ENCODE measurements at regions not wholly inside any gene's neighbourhood (a gene's known extent, or its start where the extent isn't known, plus 50 kb on each side); places are given as distances from the start of the nearest gene placed in this dataset.

- Histone ChIP-seq H3K4me1 (no peaks in the 10 kb centered on the region), H3K4me3 (no peak overlapping the region), H3K27ac (no peak overlapping the region), H3K9me3 (no peaks in the 10 kb centered on the region), H3K36me3 (no peaks in the 10 kb centered on the region), H3K27me3 (no peaks in the 10 kb centered on the region)
- ATAC-seq (peak; percentile 50), DNase-seq (peak in 2 of 4 donors; percentile 83 to 86)
- intact Hi-C loops (cut with DNase I): loop anchor here in 1 of 2 donors (10.0 kb wide), 1 partner anchor 1166 kb away; no protein-coding TSS in a partner anchor
- no peak for TF ChIP-seq CTCF (IDR thresholded peaks at IDR 0.05)
Observed at GRCh38 chr7:47080816-47081215, 501.1 kb downstream of the TNS3 start.

- DNase-seq (no peak), ATAC-seq (no peak)
- H3K4me3 ChIP-seq: no peak overlapping the region
- H3K27me3 ChIP-seq: no peaks in the 10 kb centered on the region
- intact Hi-C loops (cut with DNase I): no loop called here
- H3K4me1 ChIP-seq: peaks cover 0 to 6% of the 10 kb centered on the region in 2 donors
- no peak overlapping the region for H3K27ac ChIP-seq
- H3K36me3 ChIP-seq: no peaks in the 10 kb centered on the region
- TF ChIP-seq CTCF (IDR thresholded peaks at IDR 0.05): no peak
- no peaks in the 10 kb centered on the region for H3K9me3 ChIP-seq
Observed at GRCh38 chr7:47078241-47078640, 503.7 kb downstream of the TNS3 start.

- no peaks in the 10 kb centered on the region for H3K27me3 ChIP-seq
- no peak overlapping the region for H3K27ac ChIP-seq
- H3K36me3 ChIP-seq: no peaks in the 10 kb centered on the region
- intact Hi-C loops (cut with DNase I): no loop called here
- H3K4me3 ChIP-seq: no peak overlapping the region
- peak in 2 of 4 donors; percentile 37 to 42 for DNase-seq
- ATAC-seq: peak; percentile 40
- TF ChIP-seq CTCF (IDR thresholded peaks at IDR 0.05): no peak
- H3K4me1 ChIP-seq: peaks cover 0 to 6% of the 10 kb centered on the region in 2 donors
- H3K9me3 ChIP-seq: no peaks in the 10 kb centered on the region
Observed at GRCh38 chr7:47074702-47075153, 507.2 kb downstream of the TNS3 start.

DNA sequence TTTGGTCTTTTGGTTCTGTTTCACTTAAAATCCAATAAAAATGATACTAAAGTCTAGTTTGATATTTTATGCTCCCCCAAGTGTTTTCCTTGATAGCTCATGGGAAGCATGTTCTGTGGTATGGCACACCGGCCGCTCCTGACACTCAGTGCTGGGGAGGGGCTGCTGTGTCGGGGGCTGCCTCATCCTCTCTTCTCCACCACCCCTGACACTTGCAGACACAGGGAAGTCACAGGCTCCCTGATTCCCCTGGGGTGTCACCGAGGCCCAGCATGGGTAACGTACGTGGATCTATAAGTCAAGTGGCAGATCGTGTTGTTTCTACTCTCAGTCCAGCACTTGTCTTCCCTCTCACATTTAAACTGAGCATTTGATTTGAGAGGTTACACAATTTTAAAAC, 508.6 kb downstream of the TNS3 start:
- DNase-seq (no peak), ATAC-seq (no peak)
- H3K27me3 ChIP-seq: no peaks in the 10 kb centered on the region
- H3K27ac ChIP-seq: no peak overlapping the region
- TF ChIP-seq CTCF (IDR thresholded peaks at IDR 0.05): no peak
- peaks cover 0 to 6% of the 10 kb centered on the region in 2 donors for H3K4me1 ChIP-seq
- no peaks in the 10 kb centered on the region for H3K9me3 ChIP-seq
- intact Hi-C loops (cut with DNase I): no loop called here
- no peak overlapping the region for H3K4me3 ChIP-seq
- H3K36me3 ChIP-seq: no peaks in the 10 kb centered on the region

DNA sequence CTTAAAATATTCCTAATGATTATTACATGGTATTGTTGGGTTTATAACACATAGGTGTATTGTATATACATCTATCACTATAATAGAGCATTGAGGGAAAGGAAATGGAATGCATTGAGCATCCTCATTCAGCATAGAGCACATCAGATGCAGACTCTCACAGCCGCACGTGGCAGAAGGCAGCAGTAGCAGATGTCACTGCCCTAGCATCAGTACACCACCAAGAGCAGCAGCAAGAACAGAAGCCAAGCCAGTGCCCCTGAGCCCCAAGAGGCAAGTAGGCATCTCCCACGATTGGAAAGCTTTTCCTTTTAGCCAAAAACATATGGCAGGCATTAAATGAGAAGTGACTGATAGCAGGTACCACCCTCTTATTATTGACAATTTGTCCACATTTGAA, 510.0 kb downstream of the TNS3 start:
- no peaks in the 10 kb centered on the region for H3K36me3 ChIP-seq
- no peak for ATAC-seq
- peaks cover 0 to 6% of the 10 kb centered on the region in 2 donors for H3K4me1 ChIP-seq
- intact Hi-C loops (cut with DNase I): no loop called here
- no peak for TF ChIP-seq CTCF (IDR thresholded peaks at IDR 0.05)
- H3K27ac ChIP-seq: no peak overlapping the region
- no peak overlapping the region for H3K4me3 ChIP-seq
- no peaks in the 10 kb centered on the region for H3K9me3 ChIP-seq
- no peak for DNase-seq
- H3K27me3 ChIP-seq: no peaks in the 10 kb centered on the region

Data from left lung (tissue), 4 donors.